Testis (tissue), 2 donors: ENCODE measurements at regions not wholly inside any gene's neighbourhood (a gene's known extent, or its start where the extent isn't known, plus 50 kb on each side); places are given as distances from the start of the nearest gene placed in this dataset.
A peak's percentile ranks its signal among the peaks of the same experiment; 100 is the strongest.

Experiments
- DNase-seq: peaks from one replicate; pipeline ENCODE4 v3.0.0-alpha.2; 2019
- H3K27ac ChIP-seq, 2 donors: fragments of 200-600 bp; sonication (generic); one replicate each; pipeline ENCODE4 v1.5.1; 2019
- H3K27me3 ChIP-seq: fragments of 200-600 bp; sonication (generic); one replicate; pipeline ENCODE4 v1.5.1; 2019
- H3K36me3 ChIP-seq: fragments of 200-600 bp; sonication (generic); one replicate; pipeline ENCODE4 v1.5.1; 2017; ENCODE audit warnings: low read depth; ENCODE audit errors: missing control alignments
- H3K4me1 ChIP-seq: fragments of 200-600 bp; sonication (generic); one replicate; pipeline ENCODE4 v1.5.1; 2019
- H3K4me3 ChIP-seq, 2 donors: fragments of 200-600 bp; sonication (generic); one replicate each; pipeline ENCODE4 v1.5.1; 2017 to 2019
- H3K9me3 ChIP-seq: fragments of 200-600 bp; sonication (generic); one replicate; pipeline ENCODE4 v1.5.1; 2017
- POLR2A ChIP-seq: fragments of 450-650 bp; IDR thresholded peaks from one replicate; pipeline ENCODE4 v1.6.1; 2017; ENCODE audit warnings: antibody characterized with exemption, mild to moderate bottlenecking, moderate library complexity
- WGBS, 2 donors: methylation state at CpG; one replicate each; pipeline ENCODE4 v1.1.5; 2018; 5-methylcytosine and 5-hydroxymethylcytosine counted together
- intact Hi-C: fragments of 100-400 bp; cut with DNase I; formaldehyde crosslinking; loops from one replicate; pipeline ENCODE4 v1.15.1; 2023; ENCODE audit warnings: low total_unique reads
- TF ChIP-seq, protein P1 (sequence below), 3 experiments: fragments of 450-650 bp in 2 of 3; fragments of 200-600 bp in 1 of 3; sonication (generic) in 1 of 3; IDR thresholded peaks; one replicate each; pipeline ENCODE4 v1.5.1; 2016 to 2019; ENCODE audit warnings: antibody characterized with exemption in 3 of 3, mild to moderate bottlenecking in 2 of 3, moderate library complexity in 1 of 3

DNA sequence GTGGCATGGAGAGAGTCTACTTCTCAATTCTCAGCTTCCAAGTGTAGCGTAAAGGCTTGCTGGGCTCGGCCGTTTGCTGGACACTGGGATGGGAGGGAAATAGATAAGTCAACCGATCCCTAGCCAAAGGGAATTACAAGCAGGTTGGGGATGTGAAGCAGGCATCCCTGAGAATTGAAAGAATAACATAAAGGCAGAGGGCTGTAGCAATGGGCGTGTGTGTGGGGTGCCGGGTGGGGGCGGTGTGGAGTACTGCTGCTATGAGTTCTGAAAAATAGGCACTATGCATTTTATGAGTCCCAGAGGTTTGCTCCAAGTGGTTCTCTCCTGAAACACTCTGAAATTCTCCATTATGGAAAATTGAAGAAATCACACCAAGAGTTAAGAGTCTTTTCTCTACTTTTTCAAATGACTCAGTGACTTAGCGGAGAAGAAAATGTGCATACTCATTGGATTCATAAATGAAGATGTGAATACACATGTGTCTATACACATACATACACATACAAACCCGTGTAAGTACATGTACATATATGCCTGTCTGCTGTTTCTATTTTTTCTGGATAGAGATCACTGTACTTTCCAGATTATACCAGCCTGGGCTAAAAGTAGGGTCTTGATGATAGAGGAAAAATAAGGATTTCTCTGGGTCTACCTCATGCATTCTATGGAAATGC, 65.4 kb downstream of the ADRA2A start:
- WGBS, 2 donors: 82 to 84% methylated on average over 9 of the region's 9 CpGs
- intact Hi-C loops: no loop called here
- no peaks in the 10 kb centered on the region for H3K9me3 ChIP-seq
- H3K4me3 ChIP-seq: no peak overlapping the region
- no peaks in the 10 kb centered on the region for H3K27me3 ChIP-seq
- H3K4me1 ChIP-seq: no peaks in the 10 kb centered on the region
- TF ChIP-seq, protein P1, sequence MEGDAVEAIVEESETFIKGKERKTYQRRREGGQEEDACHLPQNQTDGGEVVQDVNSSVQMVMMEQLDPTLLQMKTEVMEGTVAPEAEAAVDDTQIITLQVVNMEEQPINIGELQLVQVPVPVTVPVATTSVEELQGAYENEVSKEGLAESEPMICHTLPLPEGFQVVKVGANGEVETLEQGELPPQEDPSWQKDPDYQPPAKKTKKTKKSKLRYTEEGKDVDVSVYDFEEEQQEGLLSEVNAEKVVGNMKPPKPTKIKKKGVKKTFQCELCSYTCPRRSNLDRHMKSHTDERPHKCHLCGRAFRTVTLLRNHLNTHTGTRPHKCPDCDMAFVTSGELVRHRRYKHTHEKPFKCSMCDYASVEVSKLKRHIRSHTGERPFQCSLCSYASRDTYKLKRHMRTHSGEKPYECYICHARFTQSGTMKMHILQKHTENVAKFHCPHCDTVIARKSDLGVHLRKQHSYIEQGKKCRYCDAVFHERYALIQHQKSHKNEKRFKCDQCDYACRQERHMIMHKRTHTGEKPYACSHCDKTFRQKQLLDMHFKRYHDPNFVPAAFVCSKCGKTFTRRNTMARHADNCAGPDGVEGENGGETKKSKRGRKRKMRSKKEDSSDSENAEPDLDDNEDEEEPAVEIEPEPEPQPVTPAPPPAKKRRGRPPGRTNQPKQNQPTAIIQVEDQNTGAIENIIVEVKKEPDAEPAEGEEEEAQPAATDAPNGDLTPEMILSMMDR (IDR thresholded peaks at IDR 0.05): no peak
- no peak for TF ChIP-seq POLR2A
- no peaks in the 10 kb centered on the region for H3K36me3 ChIP-seq
- no peak overlapping the region for H3K27ac ChIP-seq
- DNase-seq: no peak

DNA sequence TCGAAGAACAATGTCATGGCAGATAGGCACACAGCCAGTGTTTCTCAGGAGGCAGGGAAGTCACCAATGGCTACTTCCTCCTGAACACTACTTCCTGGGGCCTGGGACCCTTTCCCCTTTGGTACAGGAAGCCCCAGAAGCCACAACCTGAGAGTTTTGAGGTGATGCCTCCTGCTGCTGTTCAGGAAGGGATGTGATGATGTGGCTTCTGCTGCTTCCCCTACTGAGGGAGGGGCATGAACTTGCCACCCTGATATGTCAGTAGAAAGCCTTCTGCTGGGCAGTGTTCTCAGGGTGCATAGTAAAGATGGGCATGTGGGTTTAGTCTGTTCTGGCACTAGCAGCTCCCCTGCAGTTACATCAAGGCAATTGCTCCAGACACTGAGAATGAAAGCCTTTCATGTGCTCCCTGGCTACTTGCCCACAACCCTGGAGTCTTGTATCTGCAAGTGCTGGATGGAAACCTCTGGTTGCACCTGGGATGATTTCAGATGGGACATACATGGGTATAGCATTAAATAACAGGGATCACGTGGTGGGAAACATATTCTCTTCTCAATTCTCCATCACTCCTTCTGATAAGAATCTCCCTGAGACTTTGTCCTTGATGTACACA, 69.3 kb downstream of the ADRA2A start:
- Histone ChIP-seq H3K9me3 (no peaks in the 10 kb centered on the region), H3K4me3 (no peak overlapping the region), H3K27ac (no peak overlapping the region), H3K36me3 (no peaks in the 10 kb centered on the region), H3K27me3 (no peaks in the 10 kb centered on the region), H3K4me1 (no peaks in the 10 kb centered on the region)
- 56 to 64% methylated on average over 2 of the region's 2 CpGs for WGBS, 2 donors
- intact Hi-C loops: no loop called here
- DNase-seq: peak; percentile 59
- no peak for TF ChIP-seq POLR2A
- TF ChIP-seq, protein P1 (IDR thresholded peaks at IDR 0.05): no peak

DNA sequence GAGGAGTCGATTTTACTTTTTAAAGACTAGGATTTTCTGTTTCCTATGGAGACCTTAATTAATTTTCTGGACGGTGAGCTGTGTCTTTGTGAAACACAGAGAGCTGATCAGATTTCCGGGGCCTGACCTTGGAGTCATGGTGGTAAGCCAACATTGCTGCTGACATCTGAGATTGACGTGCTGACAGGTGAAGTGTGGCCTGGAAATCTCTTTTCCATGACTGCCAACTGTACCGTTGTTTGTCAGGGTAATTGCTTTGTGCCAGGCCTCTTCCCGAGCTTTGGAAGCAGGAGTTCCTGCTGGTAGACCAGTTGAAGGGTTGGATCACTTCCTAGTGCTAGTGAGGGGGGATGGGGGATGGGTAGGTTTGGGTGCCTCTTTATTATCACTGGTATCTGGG, 71.2 kb downstream of the ADRA2A start:
- H3K27me3 ChIP-seq: no peaks in the 10 kb centered on the region
- H3K36me3 ChIP-seq: no peaks in the 10 kb centered on the region
- no peak for DNase-seq
- intact Hi-C loops: no loop called here
- TF ChIP-seq, protein P1 (IDR thresholded peaks at IDR 0.05): no peak
- no peak for TF ChIP-seq POLR2A
- 75 to 80% methylated on average over 6 of the region's 6 CpGs for WGBS, 2 donors
- no peaks in the 10 kb centered on the region for H3K9me3 ChIP-seq
- no peak overlapping the region for H3K27ac ChIP-seq
- H3K4me1 ChIP-seq: no peaks in the 10 kb centered on the region
- H3K4me3 ChIP-seq: no peak overlapping the region

DNA sequence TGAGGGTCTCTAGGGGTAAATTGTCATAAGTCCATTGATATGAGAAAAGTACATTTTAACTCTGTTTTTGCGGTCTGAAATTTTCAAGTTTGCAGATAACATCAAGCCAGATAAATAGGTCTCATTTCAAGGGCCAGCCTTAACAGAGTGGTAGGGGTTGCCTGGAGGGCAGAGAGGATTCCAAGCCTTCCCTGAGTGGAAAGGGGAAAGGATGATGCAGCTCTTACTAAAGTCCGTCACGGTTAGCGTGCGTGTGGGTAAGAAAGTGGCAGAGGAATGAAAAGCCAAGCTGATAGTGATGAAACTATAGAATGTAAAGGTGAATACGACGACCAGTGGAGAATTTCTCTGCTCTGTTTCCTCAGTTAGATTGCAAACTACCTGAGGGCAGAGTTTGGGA, 71.6 kb downstream of the ADRA2A start:
- no peak for TF ChIP-seq POLR2A
- TF ChIP-seq, protein P1 (IDR thresholded peaks at IDR 0.05): no peak
- H3K9me3 ChIP-seq: no peaks in the 10 kb centered on the region
- intact Hi-C loops: no loop called here
- H3K27me3 ChIP-seq: no peaks in the 10 kb centered on the region
- H3K27ac ChIP-seq: no peak overlapping the region
- no peak for DNase-seq
- no peaks in the 10 kb centered on the region for H3K4me1 ChIP-seq
- H3K36me3 ChIP-seq: no peaks in the 10 kb centered on the region
- WGBS, 2 donors: 90 to 95% methylated on average over 7 of the region's 7 CpGs
- no peak overlapping the region for H3K4me3 ChIP-seq

DNA sequence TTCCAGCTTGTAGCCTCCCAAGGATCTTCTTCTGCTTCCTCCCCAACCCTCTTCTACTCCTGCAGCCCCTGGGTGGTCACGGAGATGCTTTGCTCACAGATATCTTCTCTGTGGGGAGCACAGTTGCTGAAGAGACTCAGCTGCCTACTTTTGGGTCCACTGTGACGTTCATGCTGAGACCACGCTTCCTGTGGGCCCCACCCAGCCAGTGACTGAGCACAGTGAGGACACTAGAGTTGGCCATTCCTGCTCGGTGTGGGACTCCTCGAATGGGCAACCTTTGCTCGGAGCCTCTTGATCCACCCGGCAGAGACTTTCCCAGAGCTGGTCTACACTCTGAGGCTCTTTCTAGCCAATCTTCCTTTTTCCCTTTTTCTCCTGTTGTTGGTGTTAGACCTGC, 73.9 kb downstream of the ADRA2A start:
- Histone ChIP-seq H3K4me1 (no peaks in the 10 kb centered on the region), H3K27me3 (no peaks in the 10 kb centered on the region), H3K27ac (no peak overlapping the region), H3K4me3 (no peak overlapping the region), H3K9me3 (no peaks in the 10 kb centered on the region), H3K36me3 (no peaks in the 10 kb centered on the region)
- TF ChIP-seq, protein P1 (IDR thresholded peaks at IDR 0.05): no peak
- no peak for TF ChIP-seq POLR2A
- intact Hi-C loops: no loop called here
- DNase-seq: no peak
- 86 to 89% methylated on average over 7 of the region's 7 CpGs for WGBS, 2 donors
